ENCODE measurements at regions not wholly inside any gene's neighbourhood (a gene's known extent, or its start where the extent isn't known, plus 50 kb on each side); places are given as distances from the start of the nearest gene placed in this dataset.

GRCh38 chr3:132180337-132180791 lies 136.8 kb upstream of the ACP3 start:
- peak; percentile 20 for DNase-seq (ENCODE audit: low read depth, low spot score)
- no peak overlapping the region for H3K27ac ChIP-seq

DNA sequence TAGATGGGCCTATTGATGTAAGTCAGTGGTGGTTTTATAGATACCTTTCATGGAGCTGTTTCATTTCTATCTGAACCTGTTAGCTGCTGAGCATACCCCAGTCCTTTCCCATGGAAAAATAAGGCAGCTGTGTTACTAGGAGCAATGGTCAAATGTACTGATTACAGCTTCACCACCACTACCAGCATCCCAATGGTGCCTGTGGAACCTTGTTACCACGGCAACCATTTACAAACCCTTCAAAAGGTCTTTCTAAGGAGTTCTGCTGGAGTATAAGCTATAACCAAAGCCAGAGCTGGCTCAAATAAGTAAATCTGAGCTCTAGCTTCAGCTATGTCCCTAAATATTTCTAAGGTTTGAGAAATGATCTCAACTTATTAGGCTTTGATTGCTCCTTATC lies 133.4 kb upstream of the ACP3 start:
- DNase-seq (ENCODE audit: low read depth, low spot score), result no peak
- no peak overlapping the region for H3K27ac ChIP-seq

DNA sequence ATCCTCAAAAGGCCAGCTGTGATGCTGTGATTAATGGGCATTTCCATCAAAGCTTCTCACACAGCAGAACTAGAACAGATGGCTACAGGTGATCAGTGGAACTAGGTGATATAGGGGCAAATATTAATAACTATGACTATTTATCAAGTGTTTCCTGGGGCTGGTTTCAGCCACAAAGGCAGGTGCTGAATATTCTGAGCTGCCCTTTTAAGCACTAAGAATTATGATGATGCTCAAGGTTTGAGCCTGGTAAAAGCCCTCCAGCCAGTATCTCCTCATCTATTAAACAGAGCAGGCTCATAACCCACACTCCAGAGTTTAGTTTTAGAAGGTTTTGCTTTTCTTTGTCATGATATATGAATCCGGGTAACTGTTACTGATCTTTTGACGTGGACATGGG lies 129.5 kb upstream of the ACP3 start:
- DNase-seq (ENCODE audit: low read depth, low spot score), result no peak
- H3K27ac ChIP-seq, result no peak overlapping the region

DNA sequence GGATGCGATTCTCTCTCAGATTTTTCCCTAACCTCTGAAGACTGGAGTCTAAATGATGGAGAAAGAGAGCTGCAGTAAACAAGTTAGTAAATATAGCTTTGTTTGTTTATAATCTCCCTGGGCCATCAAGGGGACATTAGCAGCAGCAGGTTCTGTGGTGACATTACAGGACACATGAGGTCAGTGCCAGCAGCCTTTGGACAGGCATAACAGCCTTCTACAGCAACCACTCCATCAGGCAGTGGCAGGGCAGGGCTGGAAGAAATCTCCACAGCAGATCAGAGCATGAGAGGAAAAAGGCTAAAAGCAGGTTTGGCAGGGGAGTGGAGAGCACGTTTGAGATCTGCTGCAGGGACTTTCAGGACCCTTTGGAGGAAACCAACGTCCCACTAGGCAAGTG lies 127.6 kb upstream of the ACP3 start:
- H3K27ac ChIP-seq, result no peak overlapping the region
- no peak for DNase-seq (ENCODE audit: low read depth, low spot score)

GRCh38 chr3:132196113-132196512 lies 121.1 kb upstream of the ACP3 start:
- DNase-seq (ENCODE audit: low read depth, low spot score), result no peak

GRCh38 chr3:132198516-132198915 lies 118.7 kb upstream of the ACP3 start:
- no peak for DNase-seq (ENCODE audit: low read depth, low spot score)
- no peak overlapping the region for H3K27ac ChIP-seq

More at GRCh38 chr3:132196113-132196512, 121.1 kb upstream of the ACP3 start:
- H3K27ac ChIP-seq, result no peak overlapping the region

DNA sequence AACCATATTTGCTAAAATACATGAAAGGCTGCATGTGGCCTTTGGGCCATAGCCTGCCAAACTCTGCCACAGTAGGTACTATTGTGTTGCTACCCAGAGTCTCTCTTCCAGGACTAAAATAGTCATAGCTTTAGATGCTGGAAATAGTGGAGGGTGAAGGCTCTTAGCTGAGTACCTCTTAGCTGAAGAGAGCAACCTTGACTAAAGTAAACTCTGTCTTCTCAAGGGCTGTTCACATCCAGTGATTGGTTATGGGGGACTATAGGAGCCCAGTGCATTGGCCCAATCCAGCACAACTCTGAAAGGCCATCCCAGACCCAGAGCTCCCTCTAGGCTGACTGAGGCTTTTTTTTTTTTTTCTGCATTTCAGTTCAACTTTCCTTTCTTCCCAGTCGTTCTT lies 117.8 kb upstream of the ACP3 start:
- DNase-seq (ENCODE audit: low read depth, low spot score), result no peak
- no peak overlapping the region for H3K27ac ChIP-seq

DNA sequence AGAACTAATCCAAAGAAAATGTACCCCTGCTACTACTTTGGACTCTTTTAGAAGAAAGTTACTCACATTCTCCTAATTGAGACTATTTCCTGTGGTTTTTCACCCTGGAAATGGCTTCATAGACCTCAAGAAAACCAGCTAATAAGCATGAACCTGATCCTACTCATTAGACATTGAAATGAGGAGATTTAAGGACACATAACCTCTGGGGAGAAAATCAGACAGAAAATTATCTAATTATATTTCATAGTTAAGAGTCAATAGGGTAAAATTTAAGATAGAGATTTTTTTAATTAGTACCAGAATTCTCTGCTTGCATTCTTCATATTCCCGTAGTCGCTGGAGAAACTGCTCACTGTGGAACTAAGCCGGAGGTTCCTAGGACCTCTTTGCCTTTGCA lies 114.6 kb upstream of the ACP3 start:
- DNase-seq (ENCODE audit: low read depth, low spot score), result no peak
- H3K27ac ChIP-seq, result no peak overlapping the region

GRCh38 chr3:132203889-132204596 lies 113.2 kb upstream of the ACP3 start:
- no peak for DNase-seq (ENCODE audit: low read depth, low spot score)
- no peak overlapping the region for H3K27ac ChIP-seq

DNA sequence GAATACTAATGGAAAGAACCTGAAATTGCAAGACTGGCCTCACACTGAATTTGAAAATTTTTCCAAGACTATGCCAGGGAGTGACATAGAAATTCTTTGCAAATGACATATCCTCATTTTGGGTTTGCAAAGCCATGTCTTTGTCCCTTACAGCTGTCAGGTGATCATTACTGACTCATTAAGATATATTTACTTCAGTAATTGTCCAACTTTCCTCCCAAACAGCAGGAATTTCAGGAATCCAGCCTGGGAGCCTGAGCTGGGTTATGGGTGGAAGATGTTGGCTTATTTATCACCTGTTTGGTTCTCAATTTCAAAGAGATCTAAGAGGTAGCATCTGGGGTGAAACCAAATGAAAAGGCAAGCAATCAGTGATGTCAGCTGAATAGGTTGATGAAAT lies 111.6 kb upstream of the ACP3 start:
- DNase-seq (ENCODE audit: low read depth, low spot score), result no peak

GRCh38 chr3:132209855-132210254 lies 107.4 kb upstream of the ACP3 start:
- no peak overlapping the region for H3K27ac ChIP-seq
- DNase-seq (ENCODE audit: low read depth, low spot score), result no peak

More for the DNA sequence above, 111.6 kb upstream of the ACP3 start:
- H3K27ac ChIP-seq, result no peak overlapping the region

DNA sequence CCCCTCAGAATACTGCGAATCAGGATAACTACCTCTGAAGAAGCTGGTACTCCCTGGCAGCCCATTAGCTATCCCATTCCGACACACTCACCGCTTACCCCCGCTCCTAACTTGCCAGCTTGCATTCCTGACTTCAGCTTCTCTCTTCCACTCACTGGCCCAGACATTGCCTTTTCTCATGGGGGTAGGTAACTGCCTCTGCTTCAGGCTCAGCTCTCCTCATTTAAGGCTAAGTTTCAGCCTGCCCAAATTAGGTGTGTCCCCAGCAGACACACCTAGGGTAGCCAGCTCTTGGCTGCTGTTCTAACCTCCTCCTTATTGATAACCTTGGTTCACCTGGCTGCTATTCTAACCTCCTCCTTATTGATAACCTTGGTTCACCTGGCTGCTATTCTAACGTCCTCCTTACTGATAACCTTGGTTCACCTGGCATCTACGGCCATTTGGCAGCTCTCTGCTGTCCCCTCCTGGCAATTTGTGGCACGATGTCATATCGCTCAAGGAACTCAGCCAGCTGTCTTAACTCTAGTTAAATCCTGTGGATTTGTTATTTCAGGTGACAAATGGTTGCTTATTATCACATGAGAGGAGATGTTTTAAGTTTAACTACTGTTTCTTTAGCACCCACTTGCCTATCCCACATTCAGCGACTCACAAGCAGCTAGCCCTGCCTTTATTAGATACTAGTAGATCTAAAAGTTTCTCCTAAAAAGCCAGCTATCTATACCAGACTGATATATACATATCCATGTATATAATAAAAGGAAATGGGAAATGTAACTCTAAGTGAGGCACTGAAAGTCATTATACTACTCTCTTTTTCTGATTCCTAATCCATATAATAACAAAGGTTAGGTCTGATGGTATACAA lies 106.5 kb upstream of the ACP3 start:
- no peak for DNase-seq (ENCODE audit: low read depth, low spot score)
- no peak overlapping the region for H3K27ac ChIP-seq

DNA sequence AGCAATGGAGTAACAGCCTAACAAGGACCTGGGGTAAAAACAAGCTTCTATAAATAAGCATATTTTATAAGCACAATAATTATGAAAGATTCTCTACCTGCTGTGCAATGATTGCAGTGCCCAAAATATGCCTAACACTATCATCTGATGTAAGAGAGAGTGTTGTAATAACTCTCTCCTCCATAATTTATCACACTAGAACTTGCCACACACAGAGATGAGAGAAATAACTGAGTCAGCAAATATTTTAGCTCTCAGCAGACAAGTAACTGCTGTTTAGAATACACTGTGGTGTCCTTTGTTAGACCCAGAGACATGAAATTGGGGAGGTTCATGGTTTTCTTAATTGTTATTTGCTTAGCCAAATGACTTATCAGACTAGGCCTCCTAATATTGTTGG lies 105.3 kb upstream of the ACP3 start:
- H3K27ac ChIP-seq, result no peak overlapping the region
- no peak for DNase-seq (ENCODE audit: low read depth, low spot score)

- H3K27ac ChIP-seq, result no peak overlapping the region
- DNase-seq (ENCODE audit: low read depth, low spot score), result no peak
Measured at GRCh38 chr3:132218817-132219755, 98.1 kb upstream of the ACP3 start.

GRCh38 chr3:132220986-132221385 lies 96.2 kb upstream of the ACP3 start:
- H3K27ac ChIP-seq, result no peak overlapping the region
- DNase-seq (ENCODE audit: low read depth, low spot score), result no peak

GRCh38 chr3:132222868-132223538 lies 94.2 kb upstream of the ACP3 start:
- H3K27ac ChIP-seq, result no peak overlapping the region
- no peak for DNase-seq (ENCODE audit: low read depth, low spot score)

GRCh38 chr3:132225664-132226063 lies 91.5 kb upstream of the ACP3 start:
- peak overlapping the region; percentile 81 for H3K27ac ChIP-seq
- DNase-seq (ENCODE audit: low read depth, low spot score), result peak; percentile 90

DNA sequence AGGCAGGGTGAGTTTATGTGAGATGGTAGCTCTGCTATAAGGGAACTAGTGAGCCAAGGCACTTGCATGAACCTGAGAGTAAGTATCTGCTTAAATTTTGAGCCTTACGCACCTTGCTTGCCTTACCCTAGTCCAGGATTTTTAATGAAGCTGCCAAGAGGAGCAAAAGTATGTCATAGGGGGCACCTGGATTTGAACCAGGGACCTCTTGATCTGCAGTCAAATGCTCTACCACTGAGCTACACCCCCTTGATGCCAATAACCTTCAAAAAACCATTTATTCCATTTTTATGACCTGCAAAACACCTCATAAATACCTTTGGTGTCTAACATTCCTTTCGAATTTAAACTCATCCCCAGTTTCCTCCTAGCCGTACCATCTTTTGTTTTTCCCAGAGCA lies 88.3 kb upstream of the ACP3 start:
- no peak overlapping the region for H3K27ac ChIP-seq
- no peak for DNase-seq (ENCODE audit: low read depth, low spot score)

DNA sequence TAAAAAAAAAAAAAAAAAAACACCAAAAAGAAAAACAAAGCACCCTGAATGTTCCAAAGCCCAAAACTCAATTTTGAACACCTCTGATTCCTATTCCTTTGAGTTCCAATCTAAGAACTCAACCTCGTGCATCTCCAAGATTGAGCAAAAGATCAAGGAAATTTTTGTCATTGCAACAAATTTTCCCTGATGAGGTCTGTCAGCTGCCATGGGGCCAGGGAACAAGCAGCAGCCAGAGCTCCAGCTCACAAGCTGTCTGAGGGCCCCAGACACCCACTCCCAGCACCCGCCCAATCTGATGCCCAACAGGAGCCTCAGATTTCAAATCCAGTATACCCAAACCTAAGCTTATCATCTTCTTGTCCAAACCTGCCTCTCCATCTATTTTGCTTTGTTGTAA lies 87.6 kb upstream of the ACP3 start:
- DNase-seq (ENCODE audit: low read depth, low spot score), result no peak
- H3K27ac ChIP-seq, result no peak overlapping the region

All from epithelial cell of prostate (primary cell).